ENCODE measurements at regions not wholly inside any gene's neighbourhood (a gene's known extent, or its start where the extent isn't known, plus 50 kb on each side); places are given as distances from the start of the nearest gene placed in this dataset.

- no peaks in the 10 kb centered on the region for H3K36me3 Mint-ChIP-seq (ENCODE audit: unreplicated experiment)
- H3K4me3 Mint-ChIP-seq (ENCODE audit: unreplicated experiment) = no peak overlapping the region
- no peak overlapping the region for H3K27ac Mint-ChIP-seq (ENCODE audit: unreplicated experiment)
- no peaks in the 10 kb centered on the region for H3K4me1 Mint-ChIP-seq (ENCODE audit: unreplicated experiment)
- peaks cover 33% of the 10 kb centered on the region for H3K27me3 Mint-ChIP-seq (ENCODE audit: unreplicated experiment)
- DNase-seq (ENCODE audit: extremely low spot score, unreplicated experiment) = no peak
- no peaks in the 10 kb centered on the region for H3K9me3 Mint-ChIP-seq (ENCODE audit: unreplicated experiment)
- TF ChIP-seq CTCF (IDR thresholded peaks at IDR 0.05) = no peak
Observed at GRCh38 chr4:14862891-14863290, 139.4 kb upstream of the CPEB2 start.

- Mint-ChIP-seq H3K9me3 (ENCODE audit: unreplicated experiment) (no peaks in the 10 kb centered on the region), H3K27ac (ENCODE audit: unreplicated experiment) (no peak overlapping the region), H3K36me3 (ENCODE audit: unreplicated experiment) (no peaks in the 10 kb centered on the region), H3K4me3 (ENCODE audit: unreplicated experiment) (no peak overlapping the region), H3K27me3 (ENCODE audit: unreplicated experiment) (peaks cover 37% of the 10 kb centered on the region), H3K4me1 (ENCODE audit: unreplicated experiment) (no peaks in the 10 kb centered on the region)
- DNase-seq (ENCODE audit: extremely low spot score, unreplicated experiment) = no peak
- no peak for TF ChIP-seq CTCF (IDR thresholded peaks at IDR 0.05)
Observed at GRCh38 chr4:14863418-14864364, 138.6 kb upstream of the CPEB2 start.

- H3K27ac Mint-ChIP-seq (ENCODE audit: unreplicated experiment) = no peak overlapping the region
- no peak for DNase-seq (ENCODE audit: extremely low spot score, unreplicated experiment)
- no peaks in the 10 kb centered on the region for H3K9me3 Mint-ChIP-seq (ENCODE audit: unreplicated experiment)
- H3K4me3 Mint-ChIP-seq (ENCODE audit: unreplicated experiment) = no peak overlapping the region
- no peaks in the 10 kb centered on the region for H3K36me3 Mint-ChIP-seq (ENCODE audit: unreplicated experiment)
- H3K4me1 Mint-ChIP-seq (ENCODE audit: unreplicated experiment) = no peaks in the 10 kb centered on the region
- peaks cover 44% of the 10 kb centered on the region for H3K27me3 Mint-ChIP-seq (ENCODE audit: unreplicated experiment)
- TF ChIP-seq CTCF (IDR thresholded peaks at IDR 0.05) = no peak
Observed at GRCh38 chr4:14864365-14865030, 137.8 kb upstream of the CPEB2 start.

- Mint-ChIP-seq H3K4me3 (ENCODE audit: unreplicated experiment) (no peak overlapping the region), H3K27ac (ENCODE audit: unreplicated experiment) (no peak overlapping the region), H3K9me3 (ENCODE audit: unreplicated experiment) (no peaks in the 10 kb centered on the region), H3K36me3 (ENCODE audit: unreplicated experiment) (no peaks in the 10 kb centered on the region), H3K27me3 (ENCODE audit: unreplicated experiment) (peaks cover 44% of the 10 kb centered on the region), H3K4me1 (ENCODE audit: unreplicated experiment) (no peaks in the 10 kb centered on the region)
- no peak for DNase-seq (ENCODE audit: extremely low spot score, unreplicated experiment)
- no peak for TF ChIP-seq CTCF (IDR thresholded peaks at IDR 0.05)
Observed at GRCh38 chr4:14865031-14865366, 137.3 kb upstream of the CPEB2 start.

GRCh38 chr4:14865804-14866203, 136.5 kb upstream of the CPEB2 start:
- no peak overlapping the region for H3K27ac Mint-ChIP-seq (ENCODE audit: unreplicated experiment)
- TF ChIP-seq CTCF (IDR thresholded peaks at IDR 0.05) = no peak
- no peaks in the 10 kb centered on the region for H3K4me1 Mint-ChIP-seq (ENCODE audit: unreplicated experiment)
- H3K36me3 Mint-ChIP-seq (ENCODE audit: unreplicated experiment) = no peaks in the 10 kb centered on the region
- no peak overlapping the region for H3K4me3 Mint-ChIP-seq (ENCODE audit: unreplicated experiment)
- no peaks in the 10 kb centered on the region for H3K9me3 Mint-ChIP-seq (ENCODE audit: unreplicated experiment)
- H3K27me3 Mint-ChIP-seq (ENCODE audit: unreplicated experiment) = peaks cover 52% of the 10 kb centered on the region
- DNase-seq (ENCODE audit: extremely low spot score, unreplicated experiment) = no peak
